ENCODE measurements at regions not wholly inside any gene's neighbourhood (a gene's known extent, or its start where the extent isn't known, plus 50 kb on each side); places are given as distances from the start of the nearest gene placed in this dataset.
A peak's percentile ranks its signal among the peaks of the same experiment; 100 is the strongest.

- no peak for DNase-seq (ENCODE audit: low read depth)
Observed at GRCh38 chr6:95142661-95143335, 434.5 kb upstream of the MANEA start.

DNA sequence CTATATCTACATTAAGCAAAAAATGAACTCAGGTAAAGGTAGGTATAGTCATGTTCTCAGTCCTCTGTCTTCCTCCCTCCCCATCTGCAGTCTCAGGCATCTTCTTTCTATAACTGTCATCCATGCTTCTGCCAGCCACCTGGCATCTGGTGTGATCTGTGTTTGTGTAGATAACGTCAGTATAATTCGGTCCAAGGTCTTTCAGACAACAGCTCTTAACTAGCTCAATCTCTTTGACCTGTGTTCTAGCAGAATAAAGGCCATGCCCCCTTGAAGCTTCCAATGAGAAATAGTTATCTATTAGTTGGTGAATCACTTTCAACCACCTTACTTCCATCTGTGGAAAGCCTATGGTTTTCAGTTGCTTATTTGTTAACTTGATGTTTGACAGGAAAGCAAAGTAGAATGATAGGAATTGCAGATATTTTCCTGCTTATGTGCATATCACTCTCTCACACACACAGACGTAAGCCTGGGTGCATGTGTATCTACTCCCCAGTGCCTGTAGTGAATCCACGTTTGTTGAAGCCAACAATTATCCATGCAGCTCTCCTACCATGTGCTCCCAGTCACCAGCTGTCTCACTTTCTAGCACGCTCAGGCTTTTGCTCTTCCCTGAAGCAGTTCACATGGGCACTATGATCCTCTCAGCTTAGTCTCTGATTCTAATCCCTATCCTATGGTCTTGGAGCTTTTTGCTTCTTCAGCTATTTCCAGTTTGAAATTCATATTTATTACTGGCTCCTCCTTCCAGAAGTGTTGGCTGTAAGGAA lies 433.7 kb upstream of the MANEA start:
- DNase-seq (ENCODE audit: low read depth) = no peak

GRCh38 chr6:95145457-95145856 lies 431.9 kb upstream of the MANEA start:
- no peak for DNase-seq (ENCODE audit: low read depth)

- no peak for DNase-seq (ENCODE audit: low read depth)
Observed at GRCh38 chr6:95159557-95159956, 417.8 kb upstream of the MANEA start.

DNA sequence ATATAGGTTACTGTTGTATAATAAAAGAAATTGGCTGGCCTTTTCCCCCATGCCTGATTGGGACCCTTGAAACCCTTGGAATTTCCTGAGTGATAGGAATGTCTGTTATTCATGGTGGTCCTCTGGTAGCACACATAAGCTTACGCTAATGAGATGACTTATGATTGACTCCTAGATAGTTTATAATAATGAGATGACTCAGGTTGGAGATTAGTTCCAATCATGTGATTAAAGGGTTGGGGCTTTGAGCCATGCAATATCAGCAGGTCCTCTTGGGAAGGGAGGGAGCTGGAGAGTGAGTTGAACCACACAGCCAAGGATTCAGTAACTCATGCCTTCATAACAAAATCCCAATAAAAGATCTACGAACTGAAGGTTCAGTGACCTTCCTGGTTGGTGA lies 407.6 kb upstream of the MANEA start:
- peak; percentile 6 for DNase-seq (ENCODE audit: low read depth)

DNA sequence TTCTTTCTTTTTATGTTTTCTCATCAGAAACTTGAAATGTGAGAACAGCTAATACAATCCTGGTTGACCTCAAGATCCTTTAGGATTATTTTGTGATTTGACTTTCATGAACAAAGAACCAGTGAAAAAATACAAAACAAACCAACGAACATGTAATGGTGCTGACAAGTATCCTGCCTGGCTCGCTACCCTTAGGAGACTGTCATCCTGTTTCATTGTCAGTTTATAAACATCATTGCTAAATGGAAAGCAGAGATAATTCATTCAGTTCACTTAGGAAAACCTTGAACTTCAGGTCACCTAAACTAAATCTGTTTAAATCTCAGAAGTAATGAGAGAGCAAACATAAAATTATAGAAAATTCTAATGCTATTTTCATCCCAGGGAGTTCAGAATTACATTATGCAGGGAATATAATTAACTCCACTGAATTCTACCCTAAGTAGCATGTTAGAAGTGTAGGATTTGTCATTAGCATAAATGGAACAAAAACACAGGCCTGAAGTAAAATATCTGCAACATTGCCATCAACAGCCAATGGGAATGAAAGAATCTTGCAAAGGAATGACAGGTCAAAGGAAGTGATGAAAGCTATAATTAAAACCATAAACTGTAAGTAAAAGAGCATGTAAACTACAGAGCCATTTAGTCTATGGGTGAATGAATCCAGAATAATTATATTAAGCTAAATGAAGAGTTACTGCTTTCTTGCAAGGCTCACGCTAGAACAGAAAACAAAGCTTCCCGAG lies 401.2 kb upstream of the MANEA start:
- DNase-seq (ENCODE audit: low read depth) = no peak

GRCh38 chr6:95185874-95186273 lies 391.5 kb upstream of the MANEA start:
- no peak for DNase-seq (ENCODE audit: low read depth)

GRCh38 chr6:95186710-95187109 lies 390.6 kb upstream of the MANEA start:
- DNase-seq (ENCODE audit: low read depth) = no peak

GRCh38 chr6:95197590-95197989 lies 379.7 kb upstream of the MANEA start:
- no peak for DNase-seq (ENCODE audit: low read depth)

- peak; percentile 59 for DNase-seq (ENCODE audit: low read depth)
Observed at GRCh38 chr6:95203153-95203754, 374.1 kb upstream of the MANEA start.

- no peak for DNase-seq (ENCODE audit: low read depth)
Observed at GRCh38 chr6:95204178-95204577, 373.2 kb upstream of the MANEA start.

DNA sequence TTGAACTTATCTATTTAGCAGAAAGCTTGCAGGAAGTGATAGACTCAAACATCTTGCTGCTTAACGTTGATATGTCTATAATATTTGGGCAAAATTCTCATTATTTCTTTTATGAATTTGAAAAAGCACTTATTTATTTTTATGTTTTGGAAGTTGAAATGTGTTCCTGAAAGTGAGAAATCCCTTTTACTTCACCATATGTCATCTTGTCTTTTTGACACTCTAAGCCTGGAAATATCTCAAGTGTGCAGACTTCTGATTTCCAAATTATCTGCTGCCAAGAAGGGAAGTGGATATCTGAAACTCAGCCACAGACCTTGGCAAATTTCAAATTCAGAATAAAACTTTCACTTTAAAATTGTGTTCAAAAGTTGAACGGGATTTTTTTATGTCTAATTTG lies 368.7 kb upstream of the MANEA start:
- no peak for DNase-seq (ENCODE audit: low read depth)

GRCh38 chr6:95209074-95209473 lies 368.3 kb upstream of the MANEA start:
- no peak for DNase-seq (ENCODE audit: low read depth)

DNA sequence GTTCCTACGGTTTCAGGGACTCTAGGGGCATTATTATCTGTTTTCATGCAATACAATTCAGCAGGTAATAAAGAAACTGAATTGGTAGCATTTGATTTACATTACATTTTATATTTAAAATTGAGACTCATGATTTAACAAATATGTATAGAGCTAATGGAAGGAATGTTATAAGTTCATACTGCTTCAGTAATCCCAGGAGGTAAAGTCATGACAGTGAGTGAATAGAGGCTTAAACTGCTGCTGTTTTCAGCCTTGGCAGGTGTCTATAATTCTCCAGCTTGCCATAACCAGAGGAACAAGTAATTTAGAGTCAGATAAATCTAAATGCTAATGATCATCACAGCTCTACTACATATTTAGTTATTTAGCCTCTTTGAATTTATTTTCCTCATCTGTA lies 360.8 kb upstream of the MANEA start:
- DNase-seq (ENCODE audit: low read depth) = no peak

DNA sequence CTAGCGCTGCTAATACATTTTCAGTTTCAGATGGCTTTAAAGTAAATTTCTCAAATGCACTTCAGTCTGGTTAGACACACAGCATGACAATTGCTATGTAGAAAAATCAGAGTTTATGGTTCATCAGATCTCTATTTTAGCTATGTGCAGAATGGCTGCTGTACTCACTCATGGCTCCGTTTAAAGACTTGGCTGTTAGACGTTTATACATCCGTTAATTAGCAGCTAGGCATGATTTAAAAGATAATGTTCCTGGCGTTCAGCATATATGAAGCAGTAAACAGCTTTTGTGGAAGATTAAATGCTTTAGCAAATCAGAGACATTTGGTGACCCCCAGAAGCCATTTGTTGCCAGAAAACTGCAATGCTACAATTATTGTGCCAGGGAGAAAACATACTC lies 350.0 kb upstream of the MANEA start:
- no peak for DNase-seq (ENCODE audit: low read depth)

DNA sequence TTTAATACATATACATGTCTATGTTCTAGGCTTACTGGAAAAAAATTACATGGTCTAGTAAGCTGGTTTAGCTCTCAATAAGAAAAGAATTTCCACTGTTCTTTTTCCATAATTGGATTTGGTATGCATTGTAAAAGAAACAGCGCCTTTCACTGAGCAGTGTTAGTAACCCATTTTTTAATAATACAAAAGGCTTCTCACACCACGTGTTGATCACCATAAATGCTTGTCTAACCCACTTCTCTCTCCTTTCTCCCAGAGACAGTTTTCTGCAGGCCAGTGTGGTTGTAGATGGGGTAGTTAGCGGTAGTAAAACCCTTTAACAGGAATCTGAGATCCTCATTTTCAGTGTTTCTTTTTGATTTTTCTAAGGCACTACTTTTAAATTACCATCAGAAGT lies 348.7 kb upstream of the MANEA start:
- no peak for DNase-seq (ENCODE audit: low read depth)

GRCh38 chr6:95230071-95230740 lies 347.1 kb upstream of the MANEA start:
- DNase-seq (ENCODE audit: low read depth) = no peak

DNA sequence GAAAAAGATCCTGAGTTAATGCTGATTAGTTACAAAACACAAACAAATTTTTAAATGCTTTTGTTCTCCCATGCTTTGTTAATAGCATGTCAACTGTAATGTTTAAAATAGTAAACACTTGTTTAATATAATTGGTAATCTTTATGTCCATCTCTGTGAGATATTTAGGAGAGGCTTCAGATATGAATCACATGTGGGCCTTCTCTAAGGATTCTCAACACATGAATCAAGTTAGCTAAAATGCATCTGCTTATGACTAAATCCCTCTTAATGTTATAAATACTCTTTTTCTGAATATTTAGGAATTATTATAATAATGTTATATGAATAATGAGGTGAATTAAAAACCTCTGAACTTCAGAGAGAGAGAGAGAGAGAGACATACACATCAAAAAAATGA lies 345.9 kb upstream of the MANEA start:
- no peak for DNase-seq (ENCODE audit: low read depth)

DNA sequence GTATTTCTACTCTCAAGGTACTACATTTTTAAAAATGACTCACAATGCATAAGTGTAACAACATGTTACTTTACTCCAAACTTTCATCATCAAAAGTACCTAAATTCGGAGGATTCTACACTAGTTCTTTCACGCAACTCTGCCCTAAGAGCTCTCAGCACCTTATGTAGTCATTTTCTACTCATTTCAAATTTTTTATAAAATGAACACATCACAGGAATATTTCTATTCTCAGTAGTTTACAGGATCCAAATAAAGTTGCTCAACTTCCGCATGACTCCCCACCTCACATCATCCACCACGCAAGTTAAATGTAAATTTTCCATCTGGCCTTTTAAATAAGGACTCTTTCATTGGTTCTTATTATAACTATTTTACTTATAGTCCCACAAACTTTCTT lies 344.9 kb upstream of the MANEA start:
- no peak for DNase-seq (ENCODE audit: low read depth)

GRCh38 chr6:95233879-95234278 lies 343.5 kb upstream of the MANEA start:
- no peak for DNase-seq (ENCODE audit: low read depth)

GRCh38 chr6:95240514-95240913 lies 336.8 kb upstream of the MANEA start:
- DNase-seq (ENCODE audit: low read depth) = no peak

- DNase-seq (ENCODE audit: low read depth) = no peak
Observed at GRCh38 chr6:95242560-95242959, 334.8 kb upstream of the MANEA start.
